Endothelial cell of umbilical vein (primary cell): ENCODE measurements at regions not wholly inside any gene's neighbourhood (a gene's known extent, or its start where the extent isn't known, plus 50 kb on each side); places are given as distances from the start of the nearest gene placed in this dataset.

Experiments
- BruUV-seq: library from RNA; stranded (reverse); fragments of 400-500 nt; replicated peaks from 2 replicates; lab custom pipeline; 2021; lab: Mats Ljungman, UMichigan
- CTCF ChIA-PET: fragments of 300-600, 350-600 bp; sonication (Branson Sonifier 250); formaldehyde crosslinking; loops from one replicate; lab custom pipeline; 2021; ENCODE audit warnings: antibody characterized with exemption, inconsistent platforms; lab: Charles Lee
- POLR2A ChIA-PET: fragments of 300-600, 350-600 bp; sonication (Branson Sonifier 250); formaldehyde crosslinking; loops from one replicate; lab custom pipeline; 2021; ENCODE audit warnings: antibody characterized with exemption, inconsistent platforms; lab: Charles Lee
- DNase-seq: peaks from one replicate; pipeline ENCODE4 v3.0.0-alpha.2; 2011; ENCODE audit warnings: low read depth, low spot score
- FAIRE-seq: peaks from 2 replicates; lab custom pipeline; 2011; peaks lifted over from hg19 to GRCh38; lab: Jason Lieb, UNC
- H2AFZ ChIP-seq: 2 replicates; pipeline ENCODE4 v1.6.0; 2012; ENCODE audit warnings: low read depth, low read length, control low read depth, inconsistent platforms
- H3K27ac ChIP-seq: 2 replicates; pipeline ENCODE4 v1.5.1; 2011; ENCODE audit warnings: low read depth, mild to moderate bottlenecking, control low read depth, low read length, moderate library complexity; ENCODE audit not compliant: insufficient read depth
- H3K27me3 ChIP-seq, 2 experiments: 2 replicates each; pipeline versions ENCODE4 v1.6.0 to v1.6.1; 2011; ENCODE audit warnings: low read length in 2 of 2, mixed read lengths in 1 of 2; ENCODE audit not compliant: control insufficient read depth in 2 of 2, insufficient read depth in 2 of 2
- H3K36me3 ChIP-seq, 2 experiments: 2 replicates in 1 of 2; 3 replicates in 1 of 2; pipeline ENCODE4 v1.5.1; 2011; ENCODE audit warnings: low read length in 2 of 2, mild to moderate bottlenecking in 1 of 2, moderate library complexity in 1 of 2; ENCODE audit not compliant: control insufficient read depth in 2 of 2, insufficient read depth in 2 of 2; ENCODE audit errors: extremely low read depth in 1 of 2
- H3K4me1 ChIP-seq: 3 replicates; pipeline ENCODE4 v1.5.1; 2011; ENCODE audit warnings: mild to moderate bottlenecking, low read length; ENCODE audit not compliant: control insufficient read depth, insufficient read depth; ENCODE audit errors: extremely low read depth
- H3K4me2 ChIP-seq: 2 replicates; pipeline ENCODE4 v1.6.1; 2011; ENCODE audit warnings: low read length, control low read depth, mixed read lengths; ENCODE audit not compliant: insufficient read depth
- H3K4me3 ChIP-seq, 3 experiments: fragments of 200-600 bp in 1 of 3; sonication (generic), shearing (Covaris generic) in 1 of 3; replicated peaks in 1 of 3; 2 replicates each; pipeline ENCODE4 v1.5.1; 2011 to 2016; ENCODE audit warnings: control low read depth in 3 of 3, low read length in 3 of 3, mild to moderate bottlenecking in 2 of 3, inconsistent platforms in 1 of 3, low read depth in 1 of 3, moderate library complexity in 1 of 3; ENCODE audit not compliant: insufficient read depth in 1 of 3
- H3K79me2 ChIP-seq: 2 replicates; pipeline ENCODE4 v1.6.0; 2012; ENCODE audit warnings: low read length, inconsistent platforms; ENCODE audit not compliant: control insufficient read depth, insufficient read depth
- H3K9ac ChIP-seq: replicated peaks from 2 replicates; pipeline ENCODE3; 2011; ENCODE audit warnings: low read length, control low read depth; ENCODE audit not compliant: insufficient read depth; ENCODE audit errors: extremely low read depth
- H3K9me1 ChIP-seq: replicated peaks from 3 replicates; pipeline ENCODE4 v1.6.0; 2011; ENCODE audit warnings: mild to moderate bottlenecking, low read length; ENCODE audit not compliant: control insufficient read depth, insufficient read depth; ENCODE audit errors: extremely low read depth
- H3K9me3 ChIP-seq: replicated peaks from 2 replicates; pipeline ENCODE4 v1.5.1; 2012; ENCODE audit warnings: low read length, inconsistent platforms; ENCODE audit not compliant: control insufficient read depth, insufficient read depth
- H4K20me1 ChIP-seq: replicated peaks from 2 replicates; pipeline ENCODE3; 2011; ENCODE audit warnings: mild to moderate bottlenecking, low read length; ENCODE audit not compliant: control insufficient read depth, insufficient read depth; ENCODE audit errors: extremely low read depth
- CTCF ChIP-seq, 2 donors: IDR thresholded peaks; 1 replicate in 1 of 2; 2 replicates in 1 of 2; pipeline ENCODE4 v1.5.1; 2011; ENCODE audit warnings: low read length in 2 of 2, mild to moderate bottlenecking in 2 of 2, moderate library complexity in 2 of 2, control low read depth in 1 of 2, inconsistent platforms in 1 of 2, low read depth in 1 of 2; ENCODE audit not compliant: insufficient read depth in 1 of 2; ENCODE audit errors: extremely low read depth in 1 of 2
- EZH2 ChIP-seq: IDR thresholded peaks from 2 replicates; pipeline ENCODE4 v1.6.1; 2012; ENCODE audit warnings: borderline replicate concordance, low read depth, mild to moderate bottlenecking, moderate library complexity, low read length, inconsistent platforms; ENCODE audit not compliant: severe bottlenecking
- FOS ChIP-seq: IDR thresholded peaks from 2 replicates; pipeline ENCODE4 v1.6.1; 2011; ENCODE audit warnings: mild to moderate bottlenecking, low read length, moderate library complexity, borderline replicate concordance; ENCODE audit not compliant: insufficient read depth
- GATA2 ChIP-seq: IDR thresholded peaks from 2 replicates; pipeline ENCODE4 v1.7.0; 2011; ENCODE audit warnings: low read depth, mild to moderate bottlenecking, moderate library complexity, mixed read lengths, low read length; ENCODE audit not compliant: insufficient read length, insufficient read depth
- JUN ChIP-seq: IDR thresholded peaks from 2 replicates; pipeline ENCODE4 v1.6.1; 2011; ENCODE audit warnings: borderline replicate concordance, low read depth; ENCODE audit not compliant: insufficient read length, insufficient read depth
- MYC ChIP-seq: IDR thresholded peaks from one replicate; pipeline ENCODE4 v1.6.1; 2011; ENCODE audit warnings: mild to moderate bottlenecking, low read depth, low read length
- POLR2A ChIP-seq: IDR thresholded peaks from 2 replicates; pipeline ENCODE4 v1.6.1; 2012; ENCODE audit warnings: low read depth, mild to moderate bottlenecking, control low read depth, low read length
- POLR2AphosphoS5 ChIP-seq: IDR thresholded peaks from 2 replicates; pipeline ENCODE4 v1.6.1; 2012; ENCODE audit warnings: low read depth, mild to moderate bottlenecking, control low read depth, low read length, moderate library complexity; ENCODE audit not compliant: insufficient read depth
- dilution Hi-C: fragments of 300-500 bp; cut with MboI; formaldehyde crosslinking; loops from one replicate; pipeline ENCODE4 v1.15.0; 2019; ENCODE audit warnings: low sequenced_read_pairs; ENCODE audit not compliant: extremely low pct_ligation_motif_present
- intact Hi-C: fragments of 100-400 bp; cut with micrococcal nuclease; formaldehyde crosslinking; loops from one replicate; pipeline ENCODE4 v1.10.0; 2022
- TF ChIP-seq, protein P1 (sequence below): IDR thresholded peaks from 2 replicates; pipeline ENCODE4 v1.6.1; 2011; ENCODE audit not compliant: insufficient read depth, insufficient read length

DNA sequence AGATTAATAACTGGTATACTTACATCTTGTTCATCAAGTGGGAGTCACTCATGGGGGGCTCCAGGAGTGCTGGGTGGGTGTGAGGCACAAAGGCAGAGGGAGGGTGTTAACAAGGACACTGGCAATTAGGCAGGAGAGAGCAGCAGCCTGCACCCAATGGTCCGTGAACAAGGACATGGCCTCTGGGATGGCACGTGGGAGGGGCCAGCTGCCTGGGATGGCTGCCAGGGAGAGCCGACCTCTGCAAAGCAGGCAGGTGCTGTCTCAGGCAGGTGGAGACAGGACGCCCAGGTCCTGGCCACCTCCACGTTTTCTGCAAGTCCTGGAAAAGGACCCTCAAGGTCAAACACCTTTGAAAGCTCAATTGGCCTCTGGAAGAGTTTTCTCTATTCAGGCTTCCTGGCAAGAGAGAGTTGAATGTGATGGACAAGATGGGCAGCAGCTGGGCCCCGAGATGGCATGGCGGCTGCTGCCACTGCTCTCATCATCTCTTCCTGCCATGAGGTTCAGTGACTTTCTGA is 257.1 kb downstream of the BUD13 start:
- POLR2A ChIA-PET = no interaction called here
- CTCF ChIA-PET = interaction anchor here (1.0 to 6.0 kb wide), 6 partner anchors 7 to 176 kb away, joined by 3 to 350 read pairs (median 10); no protein-coding TSS in a partner anchor
- TF ChIP-seq JUN (no peak), POLR2AphosphoS5 (no peak), POLR2A (no peak), FOS (no peak), MYC (no peak), CTCF (IDR thresholded peaks at IDR 0.05; ENCODE audit: extremely low read depth in 1 of 2, insufficient read depth in 1 of 2, low read depth in 1 of 2, low read length in 2 of 2) (no peak), GATA2 (no peak), EZH2 (no peak)
- TF ChIP-seq, protein P1, sequence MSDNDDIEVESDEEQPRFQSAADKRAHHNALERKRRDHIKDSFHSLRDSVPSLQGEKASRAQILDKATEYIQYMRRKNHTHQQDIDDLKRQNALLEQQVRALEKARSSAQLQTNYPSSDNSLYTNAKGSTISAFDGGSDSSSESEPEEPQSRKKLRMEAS = no peak
- DNase-seq (no peak), FAIRE-seq (no peak)
- H3K4me1 ChIP-seq = no peaks in the 10 kb centered on the region
- H3K27ac ChIP-seq = no peak overlapping the region
- H3K4me3 ChIP-seq = no peak overlapping the region
- no peak overlapping the region for H3K9ac ChIP-seq
- no peaks in the 10 kb centered on the region for H4K20me1 ChIP-seq
- no peaks in the 10 kb centered on the region for H3K9me3 ChIP-seq
- no peak overlapping the region for H2AFZ ChIP-seq
- no TSS peak for BruUV-seq
- H3K27me3 ChIP-seq = peaks cover 0 to 4% of the 10 kb centered on the region in 2 experiments
- no peak overlapping the region for H3K4me2 ChIP-seq
- H3K36me3 ChIP-seq = no peaks in the 10 kb centered on the region
- dilution Hi-C loops (no loop called here), intact Hi-C loops (no loop called here)
- no peaks in the 10 kb centered on the region for H3K9me1 ChIP-seq
- no peaks in the 10 kb centered on the region for H3K79me2 ChIP-seq
